GM19043 (cell line): ENCODE measurements at regions not wholly inside any gene's neighbourhood (a gene's known extent, or its start where the extent isn't known, plus 50 kb on each side); places are given as distances from the start of the nearest gene placed in this dataset.

Experiments
- ATAC-seq: cut with Tn5 transposase; IDR thresholded peaks from one replicate; pipeline ENCODE4 v1.9.1; 2021; ENCODE audit warnings: low read depth; ENCODE audit not compliant: unreplicated experiment

- no peak for ATAC-seq
These were observed 1394.0 kb downstream of the BRD1 start for GRCh38 chr22:48433647-48434046.

GRCh38 chr22:48432781-48433518 lies 1394.7 kb downstream of the BRD1 start:
- ATAC-seq = no peak

- no peak for ATAC-seq
These were observed 1395.9 kb downstream of the BRD1 start for GRCh38 chr22:48431536-48432315.

- no peak for ATAC-seq
These were observed 1396.7 kb downstream of the BRD1 start for GRCh38 chr22:48431014-48431413.

GRCh38 chr22:48429446-48430020 lies 1398.1 kb downstream of the BRD1 start:
- ATAC-seq = no peak

- no peak for ATAC-seq
These were observed 1398.9 kb downstream of the BRD1 start for GRCh38 chr22:48428631-48429371.

GRCh38 chr22:48427731-48428211 lies 1399.9 kb downstream of the BRD1 start:
- ATAC-seq = no peak

GRCh38 chr22:48426466-48427380 lies 1401.0 kb downstream of the BRD1 start:
- no peak for ATAC-seq

GRCh38 chr22:48425641-48426040 lies 1402.0 kb downstream of the BRD1 start:
- no peak for ATAC-seq

GRCh38 chr22:48425091-48425506 lies 1402.6 kb downstream of the BRD1 start:
- no peak for ATAC-seq

GRCh38 chr22:48424661-48425060 lies 1403.0 kb downstream of the BRD1 start:
- no peak for ATAC-seq

- ATAC-seq = no peak
These were observed 1403.5 kb downstream of the BRD1 start for GRCh38 chr22:48424201-48424627.

- ATAC-seq = no peak
These were observed 1404.2 kb downstream of the BRD1 start for GRCh38 chr22:48423481-48423911.

GRCh38 chr22:48422900-48423480 lies 1404.7 kb downstream of the BRD1 start:
- no peak for ATAC-seq

GRCh38 chr22:48418831-48419230 lies 1408.8 kb downstream of the BRD1 start:
- ATAC-seq = no peak

- ATAC-seq = no peak
These were observed 1410.2 kb downstream of the BRD1 start for GRCh38 chr22:48417225-48418070.

GRCh38 chr22:48416396-48417224 lies 1411.1 kb downstream of the BRD1 start:
- no peak for ATAC-seq
